ENCODE measurements at regions not wholly inside any gene's neighbourhood (a gene's known extent, or its start where the extent isn't known, plus 50 kb on each side); places are given as distances from the start of the nearest gene placed in this dataset.

- H3K27me3 ChIP-seq (ENCODE audit: insufficient read depth, low read depth) = no peaks in the 10 kb centered on the region
- H3K4me3 ChIP-seq (IDR thresholded peaks at IDR 0.05; ENCODE audit: insufficient read depth, low read depth, low read length) = no peak overlapping the region
- no peaks in the 10 kb centered on the region for H3K36me3 ChIP-seq (ENCODE audit: insufficient read depth)
- H3K79me2 ChIP-seq (ENCODE audit: insufficient read depth, low read depth) = no peaks in the 10 kb centered on the region
- no peak overlapping the region for H2AFZ ChIP-seq (ENCODE audit: low read depth)
- no peaks in the 10 kb centered on the region for H4K20me1 ChIP-seq (ENCODE audit: insufficient read depth)
- H3K4me1 ChIP-seq (ENCODE audit: low read depth, poor library complexity, severe bottlenecking) = no peaks in the 10 kb centered on the region
- H3K9ac ChIP-seq = no peak overlapping the region
- TF ChIP-seq CTCF (conservative IDR thresholded peaks at IDR 0.05; ENCODE audit: low read depth, low read length) = no peak
- no peak overlapping the region for H3K4me2 ChIP-seq
- H3K27ac ChIP-seq = no peak overlapping the region
Observed at GRCh38 chr1:87176087-87176486, 152.6 kb upstream of the LMO4 start.

GRCh38 chr1:87176514-87176913 lies 152.2 kb upstream of the LMO4 start:
- H3K4me1 ChIP-seq (ENCODE audit: low read depth, poor library complexity, severe bottlenecking) = no peaks in the 10 kb centered on the region
- no peak overlapping the region for H3K27ac ChIP-seq
- TF ChIP-seq CTCF (conservative IDR thresholded peaks at IDR 0.05; ENCODE audit: low read depth, low read length) = no peak
- H3K27me3 ChIP-seq (ENCODE audit: insufficient read depth, low read depth) = no peaks in the 10 kb centered on the region
- no peaks in the 10 kb centered on the region for H3K79me2 ChIP-seq (ENCODE audit: insufficient read depth, low read depth)
- H3K36me3 ChIP-seq (ENCODE audit: insufficient read depth) = no peaks in the 10 kb centered on the region
- H3K4me3 ChIP-seq (IDR thresholded peaks at IDR 0.05; ENCODE audit: insufficient read depth, low read depth, low read length) = no peak overlapping the region
- no peak overlapping the region for H2AFZ ChIP-seq (ENCODE audit: low read depth)
- H3K4me2 ChIP-seq = no peak overlapping the region
- H4K20me1 ChIP-seq (ENCODE audit: insufficient read depth) = no peaks in the 10 kb centered on the region
- H3K9ac ChIP-seq = no peak overlapping the region

- no peaks in the 10 kb centered on the region for H3K36me3 ChIP-seq (ENCODE audit: insufficient read depth)
- H3K4me2 ChIP-seq = no peak overlapping the region
- no peak overlapping the region for H2AFZ ChIP-seq (ENCODE audit: low read depth)
- H4K20me1 ChIP-seq (ENCODE audit: insufficient read depth) = no peaks in the 10 kb centered on the region
- no peak overlapping the region for H3K27ac ChIP-seq
- no peaks in the 10 kb centered on the region for H3K79me2 ChIP-seq (ENCODE audit: insufficient read depth, low read depth)
- no peaks in the 10 kb centered on the region for H3K4me1 ChIP-seq (ENCODE audit: low read depth, poor library complexity, severe bottlenecking)
- TF ChIP-seq CTCF (conservative IDR thresholded peaks at IDR 0.05; ENCODE audit: low read depth, low read length) = no peak
- H3K4me3 ChIP-seq (IDR thresholded peaks at IDR 0.05; ENCODE audit: insufficient read depth, low read depth, low read length) = no peak overlapping the region
- H3K9ac ChIP-seq = no peak overlapping the region
- H3K27me3 ChIP-seq (ENCODE audit: insufficient read depth, low read depth) = no peaks in the 10 kb centered on the region
Observed at GRCh38 chr1:87178441-87178840, 150.2 kb upstream of the LMO4 start.

- Histone ChIP-seq H3K4me3 (IDR thresholded peaks at IDR 0.05; ENCODE audit: insufficient read depth, low read depth, low read length) (no peak overlapping the region), H3K4me2 (no peak overlapping the region), H3K36me3 (ENCODE audit: insufficient read depth) (no peaks in the 10 kb centered on the region), H3K27me3 (ENCODE audit: insufficient read depth, low read depth) (no peaks in the 10 kb centered on the region), H3K4me1 (ENCODE audit: low read depth, poor library complexity, severe bottlenecking) (no peaks in the 10 kb centered on the region), H3K27ac (no peak overlapping the region), H4K20me1 (ENCODE audit: insufficient read depth) (no peaks in the 10 kb centered on the region), H3K9ac (no peak overlapping the region), H3K79me2 (ENCODE audit: insufficient read depth, low read depth) (no peaks in the 10 kb centered on the region), H2AFZ (ENCODE audit: low read depth) (no peak overlapping the region)
- no peak for TF ChIP-seq CTCF (conservative IDR thresholded peaks at IDR 0.05; ENCODE audit: low read depth, low read length)
Observed at GRCh38 chr1:87179076-87179810, 149.4 kb upstream of the LMO4 start.
